GM12878 (cell line): ENCODE measurements at regions not wholly inside any gene's neighbourhood (a gene's known extent, or its start where the extent isn't known, plus 50 kb on each side); places are given as distances from the start of the nearest gene placed in this dataset.

ENCODE experiments used
- ATAC-seq: fragments of 200-7000 bp; cut with Tn5 transposase; 3 replicates; pipeline ENCODE4 v1.9.1; 2020; ENCODE audit warnings: mild to moderate bottlenecking, moderate library complexity
- BruUV-seq: library from RNA; stranded (reverse); fragments of 400-500 nt; replicated peaks from 2 replicates; lab custom pipeline; 2021; lab: Mats Ljungman, UMichigan
- CTCF ChIA-PET: fragments of 300-600 bp; sonication (Branson Sonifier 250); formaldehyde crosslinking; extraction: SDS; loops from one replicate; lab custom pipeline; 2021; ENCODE audit warnings: inconsistent platforms; lab: Yijun Ruan, JAX
- POLR2A ChIA-PET: fragments of 350-600 bp; formaldehyde crosslinking; extraction: SDS; loops from one replicate; lab custom pipeline; 2021; ENCODE audit warnings: inconsistent platforms; lab: Charles Lee
- RAD21 ChIA-PET: fragments of 300-600 bp; sonication (Branson Sonifier 250); formaldehyde crosslinking; loops from one replicate; lab custom pipeline; 2023; ENCODE audit warnings: antibody characterized with exemption; ENCODE audit not compliant: unreplicated experiment; lab: Charles Lee
- SMC1A ChIA-PET: fragments of 300-600 bp; sonication (Branson Sonifier 250); formaldehyde crosslinking; loops from one replicate; lab custom pipeline; 2023; ENCODE audit not compliant: unreplicated experiment, uncharacterized antibody; lab: Charles Lee
- DNase-seq: peaks from one replicate; pipeline ENCODE4 v3.0.0-alpha.2; 2011; ENCODE audit warnings: low read depth, low spot score
- FAIRE-seq: peaks from 3 replicates; lab custom pipeline; 2011; peaks lifted over from hg19 to GRCh38; lab: Jason Lieb, UNC
- H2AFZ ChIP-seq: 2 replicates; pipeline ENCODE4 v1.6.0; 2011; ENCODE audit warnings: low read depth, low read length, control low read depth; ENCODE audit not compliant: control insufficient read depth
- H3K27ac ChIP-seq: 2 replicates; pipeline ENCODE4 v1.5.1; 2011; ENCODE audit warnings: control low read depth; ENCODE audit not compliant: control insufficient read depth, insufficient read depth
- H3K27me3 ChIP-seq, 2 experiments: replicated peaks in 1 of 2; 2 replicates each; pipeline versions ENCODE4 v1.6.0 to v1.6.1; 2011; ENCODE audit warnings: low read length in 1 of 2; ENCODE audit not compliant: control insufficient read depth in 2 of 2, insufficient read depth in 2 of 2
- H3K36me3 ChIP-seq, 2 experiments: 2 replicates each; pipeline ENCODE4 v1.5.1; 2011; ENCODE audit warnings: low read length in 1 of 2; ENCODE audit not compliant: control insufficient read depth in 2 of 2, insufficient read depth in 2 of 2
- H3K4me1 ChIP-seq: 2 replicates; pipeline ENCODE4 v1.6.1; 2011; ENCODE audit warnings: mild to moderate bottlenecking, low read length, moderate library complexity, mixed read lengths; ENCODE audit not compliant: control insufficient read depth, insufficient read depth
- H3K4me2 ChIP-seq: 2 replicates; pipeline ENCODE4 v1.6.0; 2011; ENCODE audit warnings: control low read depth; ENCODE audit not compliant: control insufficient read depth, insufficient read depth
- H3K4me3 ChIP-seq: fragments of 200-600 bp; sonication (generic); 2 replicates; pipeline ENCODE4 v1.5.1; 2016
- H3K79me2 ChIP-seq: 2 replicates; pipeline ENCODE4 v1.6.0; 2011; ENCODE audit warnings: low read length; ENCODE audit not compliant: control insufficient read depth, insufficient read depth
- H3K9ac ChIP-seq: 2 replicates; pipeline ENCODE4 v1.8.0; 2011; ENCODE audit warnings: low read length, control low read depth, mixed read lengths; ENCODE audit not compliant: control insufficient read depth, insufficient read depth
- H3K9me3 ChIP-seq: replicated peaks from 3 replicates; pipeline ENCODE4 v1.5.1; 2011; ENCODE audit warnings: mild to moderate bottlenecking, low read length; ENCODE audit not compliant: control insufficient read depth, insufficient read depth
- H4K20me1 ChIP-seq: 2 replicates; pipeline ENCODE4 v1.6.0; 2011; ENCODE audit not compliant: control insufficient read depth, insufficient read depth
- BACH1 ChIP-seq: fragments of 450-650 bp; IDR thresholded peaks from 2 replicates; pipeline ENCODE4 v1.6.1; 2017; ENCODE audit warnings: mild to moderate bottlenecking, borderline replicate concordance
- BCL11A ChIP-seq: IDR thresholded peaks from 2 replicates; pipeline ENCODE4 v1.6.1; 2011; ENCODE audit warnings: low read depth, low read length
- HCFC1 ChIP-seq: fragments of 150-350 bp; IDR thresholded peaks from 2 replicates; pipeline ENCODE4 v1.6.1; 2014; ENCODE audit warnings: low read length
- JUNB ChIP-seq: IDR thresholded peaks from 2 replicates; pipeline ENCODE4 v1.6.1; 2016; ENCODE audit warnings: antibody characterized with exemption, mild to moderate bottlenecking
- MTA2 ChIP-seq: fragments of 450-650 bp; IDR thresholded peaks from 2 replicates; pipeline ENCODE4 v1.6.1; 2016; ENCODE audit warnings: low read depth, mild to moderate bottlenecking, moderate library complexity
- NFYB ChIP-seq: IDR thresholded peaks from 2 replicates; pipeline ENCODE4 v1.6.1; 2011; ENCODE audit warnings: low read depth, mild to moderate bottlenecking, low read length, improper control_type of control experiment, moderate library complexity; ENCODE audit not compliant: insufficient read depth
- NRF1 ChIP-seq: conservative IDR thresholded peaks from 2 replicates; pipeline ENCODE4 v1.6.1; 2011; ENCODE audit warnings: mild to moderate bottlenecking, low read depth, low read length, improper control_type of control experiment
- RAD51 ChIP-seq: fragments of 450-650 bp; IDR thresholded peaks from 2 replicates; pipeline ENCODE4 v1.6.1; 2016; ENCODE audit warnings: moderate library complexity, mild to moderate bottlenecking, inconsistent platforms
- SKIL ChIP-seq: fragments of 450-650 bp; IDR thresholded peaks from 2 replicates; pipeline ENCODE4 v1.6.1; 2017; ENCODE audit warnings: mild to moderate bottlenecking, low read depth, inconsistent platforms; ENCODE audit not compliant: poor library complexity, severe bottlenecking
- SP1 ChIP-seq: IDR thresholded peaks from one replicate; pipeline ENCODE4 v1.6.1; 2011; ENCODE audit warnings: low read depth, low read length
- SPI1 ChIP-seq: IDR thresholded peaks from 2 replicates; pipeline ENCODE4 v1.6.1; 2011; ENCODE audit warnings: low read depth, mild to moderate bottlenecking, low read length, moderate library complexity, borderline replicate concordance; ENCODE audit not compliant: insufficient read depth
- SREBF1 ChIP-seq: IDR thresholded peaks from 2 replicates; pipeline ENCODE4 v1.6.1; 2012; ENCODE audit warnings: mild to moderate bottlenecking, low read length
- STAT1 ChIP-seq: fragments of 450-650 bp; conservative IDR thresholded peaks from 2 replicates; pipeline ENCODE4 v1.6.1; 2014; ENCODE audit warnings: antibody characterized with exemption, mild to moderate bottlenecking
- SUPT20H ChIP-seq: IDR thresholded peaks from 2 replicates; pipeline ENCODE4 v1.6.1; 2011; ENCODE audit warnings: low read depth, mild to moderate bottlenecking, low read length, moderate library complexity, borderline replicate concordance; ENCODE audit not compliant: control insufficient read depth
- TCF7 ChIP-seq: IDR thresholded peaks from 2 replicates; pipeline ENCODE4 v1.6.1; 2014; ENCODE audit warnings: antibody characterized with exemption, borderline replicate concordance
- ZBTB33 ChIP-seq: fragments of 450-650 bp; IDR thresholded peaks from 2 replicates; pipeline ENCODE4 v1.6.1; 2017; ENCODE audit warnings: mild to moderate bottlenecking
- WGBS: methylation state at CpG from one replicate; pipeline ENCODE4 v1.1.6; 2016; ENCODE audit warnings: low lambda C conversion rate; ENCODE audit not compliant: insufficient replicate concordance, insufficient coverage; ENCODE audit errors: missing lambda C conversion rate; 5-methylcytosine and 5-hydroxymethylcytosine counted together
- in situ Hi-C: fragments of 300-500 bp; cut with MboI; formaldehyde crosslinking; loops from 9 replicates; pipeline ENCODE4 v1.14.3; 2018; ENCODE audit warnings: mixed read lengths
- intact Hi-C: fragments of 100-400 bp; cut with micrococcal nuclease; formaldehyde crosslinking; loops from one replicate; pipeline ENCODE4 v1.14.2; 2022; ENCODE audit not compliant: unreplicated experiment

- Histone ChIP-seq H4K20me1 (no peaks in the 10 kb centered on the region), H3K79me2 (no peaks in the 10 kb centered on the region), H3K27ac (no peak overlapping the region), H3K9me3 (no peaks in the 10 kb centered on the region), H2AFZ (no peak overlapping the region), H3K36me3 (no peaks in the 10 kb centered on the region), H3K4me3 (no peak overlapping the region), H3K27me3 (no peaks in the 10 kb centered on the region), H3K9ac (no peak overlapping the region), H3K4me2 (no peak overlapping the region), H3K4me1 (no peaks in the 10 kb centered on the region)
- no TSS peak for BruUV-seq
- SMC1A ChIA-PET, result interaction anchor here (0.5 to 1.0 kb wide), 2 partner anchors 593 to 1680 kb away, joined by 3 read pairs; no protein-coding TSS in a partner anchor
- intact Hi-C loops, result no loop called here
- CTCF ChIA-PET, result interaction anchor here (0.8 to 1.6 kb wide), 3 partner anchors 12 to 711 kb away, joined by 3 read pairs; no protein-coding TSS in a partner anchor
- FAIRE-seq, result no peak
- TF ChIP-seq SP1 (no peak), STAT1 (no peak), NFYB (no peak)
- POLR2A ChIA-PET, result no interaction called here
- 94% methylated on average over 1 of the region's 1 CpG for WGBS
- DNase-seq, result no peak
- in situ Hi-C loops, result no loop called here
- ATAC-seq, result no peak
- RAD21 ChIA-PET, result no interaction called here
Observed at GRCh38 chr2:138103156-138103555, 138.9 kb downstream of the HNMT start.

GRCh38 chr2:138104071-138104470 is 139.8 kb downstream of the HNMT start:
- FAIRE-seq, result no peak
- H3K36me3 ChIP-seq, result no peaks in the 10 kb centered on the region
- POLR2A ChIA-PET, result no interaction called here
- CTCF ChIA-PET, result interaction anchor here (1.6 kb wide), 1 partner anchor 13 kb away, joined by 3 read pairs; no protein-coding TSS in a partner anchor
- intact Hi-C loops, result no loop called here
- no peaks in the 10 kb centered on the region for H3K27me3 ChIP-seq
- H3K4me3 ChIP-seq, result no peak overlapping the region
- no peak for ATAC-seq
- H3K9ac ChIP-seq, result no peak overlapping the region
- H3K4me1 ChIP-seq, result no peaks in the 10 kb centered on the region
- BruUV-seq, result no TSS peak
- RAD21 ChIA-PET, result no interaction called here
- no peak overlapping the region for H3K27ac ChIP-seq
- no peaks in the 10 kb centered on the region for H3K9me3 ChIP-seq
- TF ChIP-seq HCFC1 (no peak), ZBTB33 (no peak), TCF7 (no peak), SKIL (no peak), MTA2 (no peak), SREBF1 (no peak), JUNB (no peak), NRF1 (no peak), SUPT20H (no peak), BACH1 (no peak), BCL11A (no peak), RAD51 (no peak), SPI1 (no peak)
- no peak overlapping the region for H2AFZ ChIP-seq
- in situ Hi-C loops, result no loop called here
- no peak overlapping the region for H3K4me2 ChIP-seq
- no peak for DNase-seq
- SMC1A ChIA-PET, result interaction anchor here (0.7 kb wide), 1 partner anchor 9 kb away, joined by 3 read pairs; no protein-coding TSS in a partner anchor
- no peaks in the 10 kb centered on the region for H3K79me2 ChIP-seq
- WGBS, result 17% methylated on average over 1 of the region's 1 CpG
- H4K20me1 ChIP-seq, result no peaks in the 10 kb centered on the region
